K562 (cell line): ENCODE measurements at regions not wholly inside any gene's neighbourhood (a gene's known extent, or its start where the extent isn't known, plus 50 kb on each side); places are given as distances from the start of the nearest gene placed in this dataset.

Source experiments
- CBX2 ChIP-seq: fragments of 200-600 bp; sonication (generic); IDR thresholded peaks from one replicate; pipeline ENCODE4 v1.6.1; 2012; ENCODE audit warnings: mild to moderate bottlenecking, low read length, inconsistent platforms; ENCODE audit not compliant: insufficient read depth, poor library complexity, severe bottlenecking
- E2F4 ChIP-seq: sonication (generic); formaldehyde crosslinking; IDR thresholded peaks from 2 replicates; pipeline ENCODE4 v1.8.0; 2022; ENCODE audit warnings: mild to moderate bottlenecking, low read depth, missing genetic modification reagents
- GATAD2B ChIP-seq: fragments of 450-650 bp; IDR thresholded peaks from 2 replicates; pipeline ENCODE4 v1.6.1; 2017; ENCODE audit warnings: mild to moderate bottlenecking, borderline replicate concordance
- HLTF ChIP-seq: fragments of 450-650 bp; IDR thresholded peaks from 2 replicates; pipeline ENCODE4 v1.6.1; 2016
- JUN ChIP-seq, 2 experiments: sonication (generic) in 1 of 2; formaldehyde crosslinking in 1 of 2; IDR thresholded peaks; 2 replicates each; pipeline versions ENCODE4 v1.6.1 to v1.8.0; 2012 to 2022; ENCODE audit warnings: borderline replicate concordance in 2 of 2, mild to moderate bottlenecking in 2 of 2, improper control_type of control experiment in 1 of 2, low read depth in 1 of 2, low read length in 1 of 2, missing genetic modification reagents in 1 of 2
- LEF1 ChIP-seq: fragments of 450-650 bp; IDR thresholded peaks from 2 replicates; pipeline ENCODE4 v1.6.1; 2016; ENCODE audit warnings: mild to moderate bottlenecking
- NCOR1 ChIP-seq: fragments of 450-650 bp; IDR thresholded peaks from 2 replicates; pipeline ENCODE4 v1.6.1; 2016; ENCODE audit warnings: mild to moderate bottlenecking, moderate library complexity
- NR2C2 ChIP-seq, 2 experiments: fragments of 200-800 bp in 1 of 2; sonication (Bioruptor generic) in 1 of 2; sonication (generic) in 1 of 2; formaldehyde crosslinking in 1 of 2; IDR thresholded peaks; 2 replicates each; pipeline versions ENCODE4 v1.6.1 to v1.8.0; 2016 to 2022; ENCODE audit warnings: mild to moderate bottlenecking in 1 of 2, missing compliant biosample characterization in 1 of 2, missing genetic modification characterization in 1 of 2, missing genetic modification reagents in 1 of 2
- PCBP2 ChIP-seq: fragments of 200-400 bp; formaldehyde crosslinking; IDR thresholded peaks from 2 replicates; pipeline ENCODE4 v1.6.1; 2018; ENCODE audit warnings: low read length, low read depth, mild to moderate bottlenecking, moderate library complexity; ENCODE audit not compliant: poor library complexity, severe bottlenecking
- POLR3G ChIP-seq: IDR thresholded peaks from 2 replicates; pipeline ENCODE4 v1.6.1; 2011; ENCODE audit not compliant: insufficient read length, insufficient replicate concordance; ENCODE audit errors: extremely low read depth
- TEAD4 ChIP-seq, 2 experiments: sonication (generic) in 1 of 2; formaldehyde crosslinking in 1 of 2; IDR thresholded peaks; 2 replicates each; pipeline versions ENCODE4 v1.6.1 to v1.8.0; 2012 to 2022; ENCODE audit warnings: borderline replicate concordance in 1 of 2, inconsistent platforms in 1 of 2, low read length in 1 of 2, mild to moderate bottlenecking in 1 of 2, missing genetic modification reagents in 1 of 2
- VEZF1 ChIP-seq: fragments of 200-800 bp; sonication (Bioruptor generic); IDR thresholded peaks from 2 replicates; pipeline ENCODE4 v1.6.1; 2017; ENCODE audit warnings: missing genetic modification characterization, missing compliant biosample characterization
- ZBTB12 ChIP-seq: fragments of 250-450 bp; sonication (Bioruptor Pico); IDR thresholded peaks from 2 replicates; pipeline ENCODE4 v1.4.0; 2020
- ZNF197 ChIP-seq: fragments of 200-800 bp; sonication (Bioruptor generic); IDR thresholded peaks from 2 replicates; pipeline ENCODE4 v1.6.1; 2016; ENCODE audit warnings: low read depth, missing genetic modification characterization, missing compliant biosample characterization
- ZNF778 ChIP-seq: fragments of 450-650 bp; formaldehyde crosslinking; IDR thresholded peaks from 2 replicates; pipeline ENCODE4 v1.4.0; 2020; ENCODE audit warnings: mild to moderate bottlenecking, moderate library complexity

- TF ChIP-seq ZBTB12 (CRISPR knock-in tag) = peak; percentile 33; the same call in 1 of the 2 replicates
- TF ChIP-seq VEZF1 (CRISPR knock-in tag) = peak; percentile 42
- TF ChIP-seq CBX2 = no peak
- TF ChIP-seq E2F4 (CRISPR knock-in tag) = no peak
- TF ChIP-seq ZNF778 (CRISPR knock-in tag) = no peak
- peak; percentile 97 for TF ChIP-seq LEF1
- TF ChIP-seq POLR3G = no peak
- TF ChIP-seq JUN (IDR thresholded peaks at IDR 0.05; ENCODE audit: borderline replicate concordance, low read depth, low read length) = peak; percentile 93
- no peak for TF ChIP-seq JUN (CRISPR knock-in tag; IDR thresholded peaks at IDR 0.05; ENCODE audit: borderline replicate concordance)
- peak; percentile 88 for TF ChIP-seq TEAD4 (IDR thresholded peaks at IDR 0.05; ENCODE audit: low read length)
- no peak for TF ChIP-seq TEAD4 (CRISPR knock-in tag; IDR thresholded peaks at IDR 0.05; ENCODE audit: borderline replicate concordance)
- TF ChIP-seq NCOR1 = no peak
- TF ChIP-seq NR2C2 (CRISPR knock-in tag; IDR thresholded peaks at IDR 0.05) = no peak
- TF ChIP-seq NR2C2 (tag; IDR thresholded peaks at IDR 0.05) = peak; percentile 69; the same call in 1 of the 2 replicates
- no peak for TF ChIP-seq GATAD2B
- TF ChIP-seq ZNF197 (CRISPR knock-in tag) = no peak
- no peak for TF ChIP-seq PCBP2
- TF ChIP-seq HLTF = no peak; the same call in 1 of the 2 replicates
These were observed 280.7 kb upstream of the HNRNPA3 start (continued) for GRCh38 chr2:176931588-176932563.
